GM13977 (cell line): ENCODE measurements at regions not wholly inside any gene's neighbourhood (a gene's known extent, or its start where the extent isn't known, plus 50 kb on each side); places are given as distances from the start of the nearest gene placed in this dataset.

Experiments used
- DNase-seq: peaks from one replicate; pipeline ENCODE4 v3.0.0; 2012; ENCODE audit warnings: low spot score
- CTCF ChIP-seq: IDR thresholded peaks from 2 replicates; pipeline ENCODE4 v1.5.1; 2012; ENCODE audit warnings: mild to moderate bottlenecking, control low read depth; ENCODE audit not compliant: insufficient read depth; ENCODE audit errors: extremely low read depth, missing control alignments
- in situ Hi-C: fragments of 300-500 bp; cut with MboI; formaldehyde crosslinking; loops from one replicate; pipeline ENCODE4 v1.12.0; 2022; ENCODE audit warnings: low sequenced_read_pairs, low pct_unique_long_range_greater_than_20kb, mixed read lengths, inconsistent platforms; ENCODE audit not compliant: unreplicated experiment

GRCh38 chr2:126568734-126569133, 87.2 kb upstream of the GYPC start:
- in situ Hi-C loops = no loop called here
- no peak for DNase-seq
- no peak for TF ChIP-seq CTCF

- in situ Hi-C loops = no loop called here
- DNase-seq = no peak
- no peak for TF ChIP-seq CTCF
Observed at GRCh38 chr2:126571403-126571802, 84.6 kb upstream of the GYPC start.

- in situ Hi-C loops = no loop called here
- TF ChIP-seq CTCF = no peak
- DNase-seq = no peak
Observed at GRCh38 chr2:126575631-126576030, 80.3 kb upstream of the GYPC start.

- TF ChIP-seq CTCF = no peak
- in situ Hi-C loops = no loop called here
- DNase-seq = no peak
Observed at GRCh38 chr2:126579868-126580267, 76.1 kb upstream of the GYPC start.

GRCh38 chr2:126586317-126586716, 69.6 kb upstream of the GYPC start:
- in situ Hi-C loops = no loop called here
- DNase-seq = no peak
- TF ChIP-seq CTCF = no peak

GRCh38 chr2:126599062-126599461, 56.9 kb upstream of the GYPC start:
- no peak for DNase-seq
- no peak for TF ChIP-seq CTCF
- in situ Hi-C loops = no loop called here

GRCh38 chr2:126600742-126601141, 55.2 kb upstream of the GYPC start:
- in situ Hi-C loops = no loop called here
- no peak for DNase-seq
- TF ChIP-seq CTCF = no peak
